HUES6 (cell line): ENCODE measurements at regions not wholly inside any gene's neighbourhood (a gene's known extent, or its start where the extent isn't known, plus 50 kb on each side); places are given as distances from the start of the nearest gene placed in this dataset.
"Not testable (repeated sequence)": the region's sequence is repeated elsewhere in the genome, so short reads cannot be mapped to it uniquely, and the experiment has no call there.

Experiments used
- H3K27ac ChIP-seq: 2 replicates; pipeline ENCODE4 v1.7.0; 2013; ENCODE audit warnings: low read depth, mild to moderate bottlenecking, low read length, inconsistent platforms
- H3K27me3 ChIP-seq: 2 replicates; pipeline ENCODE4 v1.6.1; 2013; ENCODE audit warnings: low read length; ENCODE audit not compliant: control insufficient read depth, insufficient read depth
- H3K36me3 ChIP-seq: 2 replicates; pipeline ENCODE4 v1.6.1; 2013; ENCODE audit warnings: low read length; ENCODE audit not compliant: control insufficient read depth, insufficient read depth
- H3K4me1 ChIP-seq: 2 replicates; pipeline ENCODE4 v1.6.1; 2013; ENCODE audit warnings: low read length; ENCODE audit not compliant: control insufficient read depth, insufficient read depth
- H3K4me3 ChIP-seq: 2 replicates; pipeline ENCODE4 v1.5.1; 2013; ENCODE audit warnings: low read depth, low read length
- H3K9ac ChIP-seq: one replicate; pipeline ENCODE4 v1.6.1; 2013; ENCODE audit warnings: mild to moderate bottlenecking, low read length
- H3K9me3 ChIP-seq: 2 replicates; pipeline ENCODE4 v1.6.1; 2013; ENCODE audit warnings: low read depth, low read length; ENCODE audit not compliant: control insufficient read depth, insufficient read depth

DNA sequence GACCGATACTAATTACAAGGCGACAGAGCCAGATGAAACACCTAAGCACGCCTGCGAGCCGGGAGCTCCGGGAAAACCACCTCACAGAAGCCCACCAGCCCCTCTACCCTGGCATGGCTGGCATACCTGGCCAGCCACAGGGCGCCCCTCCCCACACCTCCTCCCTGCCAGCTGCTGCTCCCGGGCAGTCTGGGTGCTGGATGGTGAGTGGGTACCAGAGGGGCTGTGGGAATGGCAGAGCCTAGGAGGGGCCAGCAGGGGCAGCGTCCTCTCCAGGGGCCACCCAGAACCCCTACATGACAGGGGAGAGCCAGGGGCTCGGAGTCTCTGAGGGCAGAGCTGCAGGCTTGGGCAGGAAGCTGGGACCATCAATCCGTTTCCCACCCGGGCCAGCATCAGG, 58.7 kb upstream of the GPC1 start:
- H3K27me3 ChIP-seq: no peaks in the 10 kb centered on the region

DNA sequence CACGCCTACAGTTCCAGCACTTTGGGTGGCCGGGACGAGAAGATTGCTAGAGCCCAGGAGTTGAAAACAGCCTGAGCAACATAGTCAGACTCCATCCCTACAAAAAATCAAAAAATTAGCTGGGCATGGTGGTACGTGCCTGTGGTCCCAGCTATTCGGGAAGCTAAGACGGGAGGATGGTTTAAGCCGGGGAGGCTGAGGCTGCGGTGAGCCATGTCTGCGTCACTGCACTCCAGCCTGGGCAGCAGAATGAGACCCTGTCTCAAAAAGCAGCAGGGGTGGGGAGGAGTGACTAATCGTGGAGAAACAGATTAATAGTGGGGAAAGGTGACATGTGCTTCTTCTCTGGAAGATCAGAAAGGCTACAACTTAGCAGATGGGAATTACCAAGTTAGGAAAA, 58.1 kb upstream of the GPC1 start:
- no peak overlapping the region for H3K27ac ChIP-seq
- H3K4me1 ChIP-seq: no peaks in the 10 kb centered on the region; the same call in 1 of the 2 replicates
- no peaks in the 10 kb centered on the region for H3K36me3 ChIP-seq
- H3K9me3 ChIP-seq: no peaks in the 10 kb centered on the region
- no peak overlapping the region for H3K4me3 ChIP-seq
- no peaks in the 10 kb centered on the region for H3K27me3 ChIP-seq
- H3K9ac ChIP-seq: no peak overlapping the region

More for the DNA sequence above, 58.7 kb upstream of the GPC1 start:
- Histone ChIP-seq H3K9ac (no peak overlapping the region), H3K27ac (no peak overlapping the region), H3K9me3 (no peaks in the 10 kb centered on the region), H3K36me3 (no peaks in the 10 kb centered on the region), H3K4me1 (no peaks in the 10 kb centered on the region; the same call in 1 of the 2 replicates), H3K4me3 (no peak overlapping the region)

DNA sequence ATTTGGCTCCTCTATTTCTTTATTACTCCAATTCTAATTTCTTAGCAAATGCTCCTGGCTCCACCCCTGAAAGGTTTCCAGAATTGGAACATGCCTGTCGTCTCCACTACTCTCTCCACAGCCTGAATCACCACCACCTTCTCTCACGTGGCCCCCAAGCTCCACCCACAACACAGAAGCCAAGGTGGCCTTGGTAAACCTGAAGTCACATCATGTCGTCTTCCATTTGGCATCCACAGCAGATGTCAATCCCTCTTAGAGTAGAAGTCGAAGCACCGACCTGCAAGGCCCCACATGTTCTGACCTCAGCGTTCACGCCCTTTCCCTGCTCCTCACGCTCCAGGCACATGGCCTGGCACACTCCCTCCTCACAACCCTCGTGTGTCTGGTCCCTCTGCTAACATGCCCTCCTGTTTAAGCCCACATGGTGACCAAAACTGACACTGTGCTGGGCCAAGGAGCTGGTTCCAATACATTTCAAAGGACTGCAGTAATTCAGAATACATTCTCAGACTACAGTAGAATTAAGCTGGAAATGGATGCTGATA, 56.3 kb upstream of the GPC1 start:
- Histone ChIP-seq H3K9me3 (no peaks in the 10 kb centered on the region), H3K36me3 (no peaks in the 10 kb centered on the region), H3K4me3 (no peak overlapping the region), H3K27ac (no peak overlapping the region), H3K4me1 (no peaks in the 10 kb centered on the region; the same call in 1 of the 2 replicates), H3K9ac (no peak overlapping the region), H3K27me3 (peaks cover 3% of the 10 kb centered on the region; the same call in 1 of the 2 replicates)

DNA sequence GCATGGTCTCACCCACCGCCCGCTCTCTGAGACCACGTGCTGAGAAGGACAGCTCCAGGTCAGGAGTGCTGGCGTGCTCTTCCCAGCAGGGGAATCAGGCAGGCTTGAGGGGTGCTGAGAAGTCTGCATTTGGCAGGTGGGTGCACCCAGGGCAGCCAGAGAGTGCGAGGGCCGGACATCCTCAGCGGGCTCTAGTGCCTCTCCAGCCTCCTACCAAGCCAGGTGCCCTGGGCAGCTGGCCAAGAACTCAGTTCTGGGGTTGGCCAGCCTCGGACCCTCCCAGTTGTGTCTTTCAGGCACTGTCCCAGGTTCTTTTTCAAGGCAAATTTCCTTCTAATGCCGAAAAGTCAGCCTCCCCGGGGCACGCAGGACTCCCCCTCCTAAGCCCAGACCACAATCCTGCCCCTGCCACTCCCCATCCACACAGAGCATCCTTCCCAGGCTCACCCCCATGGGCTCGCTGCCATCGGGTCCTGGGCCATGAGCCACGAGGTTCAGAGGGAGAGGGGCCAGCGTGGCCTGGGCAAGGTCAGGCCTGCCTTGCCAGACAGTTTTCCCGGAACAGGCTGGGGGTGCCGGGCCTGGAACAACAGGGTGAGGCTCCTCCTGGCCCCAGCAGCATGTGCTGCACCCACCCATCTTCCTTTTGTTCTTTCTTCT, 52.2 kb upstream of the GPC1 start:
- Histone ChIP-seq H3K36me3 (no peaks in the 10 kb centered on the region), H3K4me1 (peaks cover 7% of the 10 kb centered on the region; the same call in 1 of the 2 replicates), H3K9me3 (no peaks in the 10 kb centered on the region), H3K9ac (no peak overlapping the region), H3K27ac (no peak overlapping the region), H3K4me3 (no peak overlapping the region), H3K27me3 (peaks cover 3% of the 10 kb centered on the region; the same call in 1 of the 2 replicates)

DNA sequence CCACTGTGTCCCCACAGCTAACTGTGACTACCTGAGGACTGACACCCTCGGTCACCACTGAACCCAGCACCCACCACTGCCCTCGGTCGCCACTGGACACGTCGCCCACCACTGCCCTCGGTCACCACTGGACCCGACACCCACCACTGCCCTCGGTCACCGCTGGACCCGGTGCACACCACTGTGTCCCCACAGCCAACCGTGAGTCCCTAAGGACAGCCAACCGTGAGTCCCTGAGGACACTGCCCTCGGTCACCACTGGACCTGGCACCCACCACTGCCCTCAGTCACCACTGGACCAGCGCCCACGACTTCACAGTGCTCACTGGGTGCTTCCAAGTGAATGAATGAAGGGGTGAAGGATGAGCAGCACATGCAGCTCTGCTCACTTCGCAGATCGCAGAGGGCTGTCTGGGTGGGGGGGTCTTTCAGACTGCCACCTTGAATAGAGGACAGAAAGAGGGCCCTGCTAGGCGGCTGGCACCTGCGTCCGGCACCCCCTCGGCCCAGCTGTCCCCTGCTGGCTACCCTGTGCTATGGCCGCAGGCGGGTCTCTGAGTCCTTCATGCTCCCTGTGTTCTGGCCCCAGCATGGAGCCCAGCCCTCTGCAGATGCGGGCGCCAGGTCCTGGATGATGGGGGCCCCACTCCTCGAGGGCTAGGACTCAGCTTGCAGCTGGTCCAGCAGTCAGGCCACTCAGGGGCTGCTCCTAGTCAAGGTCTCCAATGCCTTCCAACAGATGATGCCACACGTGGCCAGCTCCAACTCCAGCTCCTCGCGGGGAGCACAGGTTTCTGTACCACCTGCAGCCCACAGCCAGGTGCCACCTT, 51.4 kb upstream of the GPC1 start:
- H3K9ac ChIP-seq: no peak overlapping the region
- H3K27ac ChIP-seq: no peak overlapping the region
- no peaks in the 10 kb centered on the region for H3K36me3 ChIP-seq
- H3K4me1 ChIP-seq: peaks cover 7% of the 10 kb centered on the region; the same call in 1 of the 2 replicates
- H3K27me3 ChIP-seq: peaks cover 3% of the 10 kb centered on the region; the same call in 1 of the 2 replicates
- no peaks in the 10 kb centered on the region for H3K9me3 ChIP-seq
- no peak overlapping the region for H3K4me3 ChIP-seq

DNA sequence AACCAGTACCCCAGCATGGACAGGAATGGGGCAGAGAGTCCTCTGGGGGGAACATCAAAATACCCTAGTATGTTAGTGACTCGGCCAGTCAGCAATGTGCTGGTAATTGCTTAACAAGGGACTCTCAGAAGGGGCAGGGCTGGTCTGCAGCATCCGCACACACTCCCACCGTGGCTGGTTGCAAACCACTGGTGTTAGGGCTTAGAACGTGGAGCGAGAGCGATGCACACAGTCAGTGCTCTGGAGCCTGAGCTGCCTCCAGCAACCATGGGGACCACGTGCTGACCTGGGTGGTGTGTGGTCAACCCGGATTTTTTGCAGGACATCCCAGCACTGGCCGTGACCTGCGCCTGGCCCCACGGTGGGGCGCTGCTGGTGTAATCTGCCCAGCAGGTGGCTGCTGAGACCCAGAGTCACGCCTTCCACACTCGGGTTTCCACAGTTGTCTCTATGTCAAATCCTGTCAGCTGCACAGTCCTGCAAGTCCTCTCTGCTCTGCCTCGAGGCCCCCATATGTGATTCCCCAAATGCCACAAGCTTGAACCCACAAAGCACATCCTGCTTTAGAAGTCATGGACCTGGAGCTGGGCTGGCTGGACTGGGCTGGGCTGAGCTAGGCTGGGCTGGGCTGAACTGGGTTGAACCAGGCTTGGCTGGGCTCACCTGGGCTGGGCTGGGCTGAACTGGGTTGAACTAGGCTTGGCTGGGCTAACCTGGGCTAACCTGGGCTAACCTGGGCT, 50.6 kb upstream of the GPC1 start:
- Histone ChIP-seq H3K27ac (no peak overlapping the region), H3K27me3 (peaks cover 3% of the 10 kb centered on the region; the same call in 1 of the 2 replicates), H3K36me3 (no peaks in the 10 kb centered on the region), H3K9ac (no peak overlapping the region), H3K9me3 (no peaks in the 10 kb centered on the region), H3K4me1 (peaks cover 7% of the 10 kb centered on the region; the same call in 1 of the 2 replicates), H3K4me3 (no peak overlapping the region)

DNA sequence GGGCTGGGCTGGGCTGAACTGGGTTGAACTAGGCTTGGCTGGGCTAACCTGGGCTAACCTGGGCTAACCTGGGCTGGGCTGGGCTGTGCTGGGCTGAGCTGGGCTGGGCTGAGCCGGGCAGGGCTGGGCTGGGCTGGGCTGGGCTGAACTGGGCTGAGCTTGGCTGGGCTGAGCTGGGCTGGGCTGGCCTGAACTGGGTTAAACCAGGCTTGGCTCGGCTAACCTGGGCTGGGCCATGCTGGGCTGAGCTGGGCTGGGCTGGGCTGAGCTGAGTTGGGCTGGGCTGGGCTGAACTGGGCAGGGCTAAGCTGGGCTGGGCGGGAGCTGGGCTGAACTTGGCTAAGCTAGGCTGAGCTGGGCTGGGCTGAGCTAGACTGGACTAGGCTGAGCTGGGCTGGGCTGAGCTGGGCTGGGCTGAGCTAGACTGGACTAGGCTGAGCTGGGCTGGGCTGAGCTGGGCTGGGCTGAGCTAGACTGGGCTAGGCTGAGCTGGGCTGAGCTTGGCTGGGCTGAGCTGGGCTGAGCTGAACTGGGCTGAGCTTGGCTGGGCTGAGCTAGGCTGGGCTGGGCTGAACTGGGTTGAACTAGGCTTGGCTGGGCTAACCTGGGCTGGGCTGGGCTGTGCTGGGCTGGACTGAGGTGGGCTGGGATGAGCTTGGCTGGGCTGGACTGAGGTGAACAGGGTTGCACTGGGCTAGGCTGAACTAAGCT, 49.9 kb upstream of the GPC1 start:
- not testable (repeated sequence) for H3K9me3 ChIP-seq, H3K4me3 ChIP-seq, H3K36me3 ChIP-seq, H3K9ac ChIP-seq, H3K4me1 ChIP-seq, H3K27ac ChIP-seq, H3K27me3 ChIP-seq
